IMR-90 (cell line): ENCODE measurements at regions not wholly inside any gene's neighbourhood (a gene's known extent, or its start where the extent isn't known, plus 50 kb on each side); places are given as distances from the start of the nearest gene placed in this dataset.

Experiments used
- BHLHE40 ChIP-seq: fragments of 150-350 bp; IDR thresholded peaks from 2 replicates; pipeline ENCODE4 v1.6.1; 2016; ENCODE audit warnings: mild to moderate bottlenecking, low read depth, low read length
- CEBPB ChIP-seq: IDR thresholded peaks from 2 replicates; pipeline ENCODE4 v1.6.1; 2012; ENCODE audit warnings: low read depth, low read length, improper control_type of control experiment
- CHD1 ChIP-seq: IDR thresholded peaks from 2 replicates; pipeline ENCODE4 v1.6.1; 2012; ENCODE audit warnings: low read depth, low read length, improper control_type of control experiment
- CTCF ChIP-seq: conservative IDR thresholded peaks from 2 replicates; pipeline ENCODE4 v1.5.1; 2012; ENCODE audit warnings: mild to moderate bottlenecking, low read depth, low read length, improper control_type of control experiment
- ELK1 ChIP-seq: fragments of 150-350 bp; IDR thresholded peaks from 2 replicates; pipeline ENCODE4 v1.6.1; 2016; ENCODE audit warnings: low read depth, mild to moderate bottlenecking, low read length, moderate library complexity, borderline replicate concordance
- FOS ChIP-seq: fragments of 150-350 bp; IDR thresholded peaks from 2 replicates; pipeline ENCODE4 v1.6.1; 2016; ENCODE audit warnings: low read depth, low read length
- MAZ ChIP-seq: IDR thresholded peaks from 2 replicates; pipeline ENCODE4 v1.6.1; 2012; ENCODE audit warnings: low read depth, mild to moderate bottlenecking, low read length, improper control_type of control experiment, moderate library complexity, borderline replicate concordance
- MXI1 ChIP-seq: IDR thresholded peaks from 2 replicates; pipeline ENCODE4 v1.6.1; 2012; ENCODE audit warnings: low read depth, mild to moderate bottlenecking, low read length, moderate library complexity, borderline replicate concordance
- NFE2L2 ChIP-seq: fragments of 150-350 bp; IDR thresholded peaks from 2 replicates; pipeline ENCODE4 v1.6.1; 2016; ENCODE audit warnings: low read depth, mild to moderate bottlenecking, low read length
- POLR2A ChIP-seq: IDR thresholded peaks from 2 replicates; pipeline ENCODE4 v1.6.1; 2012; ENCODE audit warnings: mild to moderate bottlenecking, low read depth, low read length
- RAD21 ChIP-seq: IDR thresholded peaks from 2 replicates; pipeline ENCODE4 v1.6.1; 2012; ENCODE audit warnings: low read length, improper control_type of control experiment
- RCOR1 ChIP-seq: IDR thresholded peaks from 2 replicates; pipeline ENCODE4 v1.6.1; 2012; ENCODE audit warnings: mild to moderate bottlenecking, low read length, improper control_type of control experiment; ENCODE audit not compliant: insufficient replicate concordance
- SMC3 ChIP-seq: fragments of 150-350 bp; IDR thresholded peaks from 2 replicates; pipeline ENCODE4 v1.6.1; 2016; ENCODE audit warnings: low read depth, mild to moderate bottlenecking, antibody characterized with exemption, low read length, moderate library complexity
- USF2 ChIP-seq: fragments of 150-350 bp; IDR thresholded peaks from 2 replicates; pipeline ENCODE4 v1.6.1; 2017; ENCODE audit warnings: mild to moderate bottlenecking, antibody characterized with exemption, low read length, low read depth

GRCh38 chr16:62353355-62353754 is 317.1 kb upstream of the CDH8 start:
- no peak for TF ChIP-seq CTCF
- TF ChIP-seq USF2, result no peak
- no peak for TF ChIP-seq POLR2A
- TF ChIP-seq MXI1, result no peak
- TF ChIP-seq BHLHE40, result no peak
- TF ChIP-seq NFE2L2, result no peak
- no peak for TF ChIP-seq SMC3
- no peak for TF ChIP-seq MAZ
- TF ChIP-seq RCOR1, result no peak
- TF ChIP-seq RAD21, result no peak
- no peak for TF ChIP-seq CEBPB
- no peak for TF ChIP-seq ELK1
- no peak for TF ChIP-seq CHD1
- no peak for TF ChIP-seq FOS
